BE2C (cell line): ENCODE measurements at regions not wholly inside any gene's neighbourhood (a gene's known extent, or its start where the extent isn't known, plus 50 kb on each side); places are given as distances from the start of the nearest gene placed in this dataset.

ENCODE experiments used
- DNase-seq: peaks from one replicate; pipeline ENCODE4 v3.0.0-alpha.2; 2020
- H3K27me3 ChIP-seq: fragments of 250-450 bp; sonication (Bioruptor Pico); 2 replicates; pipeline ENCODE4 v1.5.1; 2020; ENCODE audit warnings: mild to moderate bottlenecking
- H3K36me3 ChIP-seq: fragments of 250-450 bp; sonication (Bioruptor Pico); 2 replicates; pipeline ENCODE4 v1.5.1; 2020; ENCODE audit warnings: mild to moderate bottlenecking
- H3K4me1 ChIP-seq: fragments of 250-450 bp; sonication (Bioruptor Pico); 2 replicates; pipeline ENCODE4 v1.5.1; 2020
- H3K4me3 ChIP-seq: 2 replicates; pipeline ENCODE4 v1.5.1; 2011; ENCODE audit warnings: low read depth, low read length
- H3K9me3 ChIP-seq: fragments of 250-450 bp; sonication (Bioruptor Pico); 2 replicates; pipeline ENCODE4 v1.5.1; 2020
- TF ChIP-seq, protein P1 (sequence below): IDR thresholded peaks from 2 replicates; pipeline ENCODE4 v1.5.1; 2012; ENCODE audit warnings: mild to moderate bottlenecking, low read depth, low read length

GRCh38 chr2:133801946-133802345 lies 233.7 kb upstream of the NCKAP5 start:
- no peak for DNase-seq

DNA sequence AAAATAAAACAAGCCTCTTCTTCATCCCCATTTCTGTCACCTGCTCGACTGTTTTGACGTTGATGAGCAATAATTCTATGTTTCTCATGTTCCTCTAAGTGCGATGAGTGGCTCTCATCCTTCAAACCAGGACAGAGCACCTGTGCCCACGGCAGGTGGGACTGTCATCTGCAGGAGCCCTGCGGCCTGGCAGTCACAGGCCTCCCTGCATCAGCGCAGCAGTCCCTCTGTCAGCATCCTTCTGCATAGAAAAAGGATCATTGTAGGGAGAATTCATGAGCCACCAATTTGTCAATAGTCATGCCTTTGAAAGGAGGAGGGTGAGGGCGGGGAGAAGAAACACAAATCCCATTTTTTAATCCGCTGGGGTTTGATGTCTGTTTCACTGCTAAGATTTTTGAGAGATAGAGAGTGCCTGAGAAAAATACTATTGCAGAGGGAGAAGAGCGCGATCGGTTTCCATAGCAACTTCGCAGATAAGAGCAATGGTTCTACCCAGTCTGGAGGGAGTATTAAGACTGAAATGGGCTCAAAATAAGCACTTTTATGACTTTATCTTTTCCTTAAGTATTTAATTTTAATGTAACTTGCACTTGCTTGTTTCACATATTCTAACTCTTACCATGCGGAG lies 234.3 kb upstream of the NCKAP5 start:
- Histone ChIP-seq H3K4me1 (no peaks in the 10 kb centered on the region), H3K4me3 (no peak overlapping the region), H3K9me3 (no peaks in the 10 kb centered on the region), H3K36me3 (no peaks in the 10 kb centered on the region), H3K27me3 (no peaks in the 10 kb centered on the region)
- no peak for DNase-seq
- TF ChIP-seq, protein P1, sequence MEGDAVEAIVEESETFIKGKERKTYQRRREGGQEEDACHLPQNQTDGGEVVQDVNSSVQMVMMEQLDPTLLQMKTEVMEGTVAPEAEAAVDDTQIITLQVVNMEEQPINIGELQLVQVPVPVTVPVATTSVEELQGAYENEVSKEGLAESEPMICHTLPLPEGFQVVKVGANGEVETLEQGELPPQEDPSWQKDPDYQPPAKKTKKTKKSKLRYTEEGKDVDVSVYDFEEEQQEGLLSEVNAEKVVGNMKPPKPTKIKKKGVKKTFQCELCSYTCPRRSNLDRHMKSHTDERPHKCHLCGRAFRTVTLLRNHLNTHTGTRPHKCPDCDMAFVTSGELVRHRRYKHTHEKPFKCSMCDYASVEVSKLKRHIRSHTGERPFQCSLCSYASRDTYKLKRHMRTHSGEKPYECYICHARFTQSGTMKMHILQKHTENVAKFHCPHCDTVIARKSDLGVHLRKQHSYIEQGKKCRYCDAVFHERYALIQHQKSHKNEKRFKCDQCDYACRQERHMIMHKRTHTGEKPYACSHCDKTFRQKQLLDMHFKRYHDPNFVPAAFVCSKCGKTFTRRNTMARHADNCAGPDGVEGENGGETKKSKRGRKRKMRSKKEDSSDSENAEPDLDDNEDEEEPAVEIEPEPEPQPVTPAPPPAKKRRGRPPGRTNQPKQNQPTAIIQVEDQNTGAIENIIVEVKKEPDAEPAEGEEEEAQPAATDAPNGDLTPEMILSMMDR, result no peak

More at GRCh38 chr2:133801946-133802345, 233.7 kb upstream of the NCKAP5 start:
- no peaks in the 10 kb centered on the region for H3K27me3 ChIP-seq
- no peaks in the 10 kb centered on the region for H3K36me3 ChIP-seq
- H3K9me3 ChIP-seq, result no peaks in the 10 kb centered on the region
- TF ChIP-seq, protein P1, result no peak
- no peak overlapping the region for H3K4me3 ChIP-seq
- no peaks in the 10 kb centered on the region for H3K4me1 ChIP-seq

DNA sequence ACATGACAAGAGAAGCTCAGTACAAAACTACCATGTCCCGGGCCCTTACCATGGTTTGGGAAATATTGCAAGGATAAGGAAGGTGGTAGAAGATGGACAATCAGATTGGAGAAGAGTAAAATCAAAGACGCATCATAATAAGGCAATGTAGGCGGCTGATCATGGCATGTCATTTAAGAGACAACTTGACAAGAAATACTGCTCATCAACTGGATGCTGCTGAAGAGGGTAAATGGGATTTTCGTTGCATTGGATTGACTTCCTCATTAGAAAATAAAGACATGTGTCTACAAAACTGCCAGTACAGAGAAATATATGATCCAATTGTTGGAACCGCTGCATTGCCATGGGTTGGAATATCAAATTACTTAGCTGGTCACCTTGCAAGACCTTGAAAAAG lies 238.3 kb upstream of the NCKAP5 start:
- H3K4me3 ChIP-seq, result no peak overlapping the region
- no peaks in the 10 kb centered on the region for H3K27me3 ChIP-seq
- H3K36me3 ChIP-seq, result no peaks in the 10 kb centered on the region
- TF ChIP-seq, protein P1, result no peak
- no peaks in the 10 kb centered on the region for H3K9me3 ChIP-seq
- no peak for DNase-seq
- H3K4me1 ChIP-seq, result no peaks in the 10 kb centered on the region

- TF ChIP-seq, protein P1, result no peak
- no peak for DNase-seq
- Histone ChIP-seq H3K4me3 (no peak overlapping the region), H3K4me1 (no peaks in the 10 kb centered on the region), H3K27me3 (no peaks in the 10 kb centered on the region), H3K36me3 (no peaks in the 10 kb centered on the region), H3K9me3 (no peaks in the 10 kb centered on the region)
Observed at GRCh38 chr2:133809485-133809884, 241.2 kb upstream of the NCKAP5 start.

- DNase-seq, result no peak
- no peaks in the 10 kb centered on the region for H3K4me1 ChIP-seq
- no peaks in the 10 kb centered on the region for H3K27me3 ChIP-seq
- H3K36me3 ChIP-seq, result no peaks in the 10 kb centered on the region
- no peaks in the 10 kb centered on the region for H3K9me3 ChIP-seq
- H3K4me3 ChIP-seq, result no peak overlapping the region
- TF ChIP-seq, protein P1, result no peak
Observed at GRCh38 chr2:133810559-133810958, 242.3 kb upstream of the NCKAP5 start.

DNA sequence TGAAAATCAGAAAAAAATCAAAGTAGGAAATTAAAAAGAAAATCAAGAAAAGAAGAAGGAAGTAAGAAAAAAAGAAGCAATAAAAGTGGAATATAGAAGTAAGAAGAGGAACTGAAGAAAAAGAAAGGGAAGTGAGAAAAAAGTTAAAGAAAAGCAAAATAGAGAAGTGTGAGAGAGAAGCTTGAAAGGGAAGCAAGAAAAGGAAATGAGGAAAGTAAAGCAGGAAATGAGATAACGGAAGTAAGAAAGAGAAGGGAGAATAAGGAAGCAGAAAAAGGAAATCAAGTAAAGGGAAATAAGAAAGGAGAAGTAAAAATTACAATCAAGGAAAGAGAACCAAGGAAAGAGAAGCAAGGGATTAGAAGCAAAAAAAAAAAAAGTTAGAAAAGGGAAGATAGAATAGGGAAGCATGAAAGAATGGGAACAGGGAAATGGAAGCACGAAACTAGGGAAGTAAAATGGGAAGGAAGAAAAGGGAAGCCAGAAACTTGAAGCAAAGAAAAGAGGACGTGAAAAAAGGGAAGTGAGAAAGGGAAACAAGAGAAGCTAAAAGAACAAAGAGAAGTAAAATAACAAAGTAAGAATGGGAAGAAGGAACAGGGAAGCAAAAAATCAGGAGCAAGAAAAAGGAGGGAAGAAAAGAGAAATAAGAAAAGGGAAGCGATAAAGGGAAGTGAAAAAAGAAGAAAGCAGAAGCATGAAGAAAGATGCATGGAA lies 243.3 kb upstream of the NCKAP5 start:
- Histone ChIP-seq H3K27me3 (no peaks in the 10 kb centered on the region), H3K4me1 (no peaks in the 10 kb centered on the region), H3K9me3 (no peaks in the 10 kb centered on the region), H3K4me3 (no peak overlapping the region), H3K36me3 (no peaks in the 10 kb centered on the region)
- TF ChIP-seq, protein P1, result no peak
- DNase-seq, result no peak
